ENCODE measurements at regions not wholly inside any gene's neighbourhood (a gene's known extent, or its start where the extent isn't known, plus 50 kb on each side); places are given as distances from the start of the nearest gene placed in this dataset.
"Not testable (repeated sequence)": the region's sequence is repeated elsewhere in the genome, so short reads cannot be mapped to it uniquely, and the experiment has no call there.

DNA sequence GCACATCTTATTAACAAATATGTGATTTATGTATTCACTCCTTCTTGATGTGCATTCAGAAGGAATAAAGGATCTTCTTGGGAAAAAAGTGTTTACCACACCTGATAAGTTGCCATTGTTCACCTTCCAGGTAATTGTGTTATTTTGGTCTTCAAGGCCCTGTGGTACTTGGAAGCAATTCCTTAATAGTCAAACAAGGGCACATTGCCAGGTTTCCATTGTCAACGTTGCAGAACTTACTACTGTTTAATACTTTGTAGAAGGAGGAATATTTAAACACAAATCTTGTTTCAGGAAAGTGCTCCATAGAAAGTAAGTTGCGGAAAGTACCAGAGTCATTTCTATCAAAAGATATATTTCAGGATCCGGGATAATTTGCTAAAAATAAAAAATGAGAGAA lies 129.5 kb upstream of the SGK1 start:
- no peak for DNase-seq

DNA sequence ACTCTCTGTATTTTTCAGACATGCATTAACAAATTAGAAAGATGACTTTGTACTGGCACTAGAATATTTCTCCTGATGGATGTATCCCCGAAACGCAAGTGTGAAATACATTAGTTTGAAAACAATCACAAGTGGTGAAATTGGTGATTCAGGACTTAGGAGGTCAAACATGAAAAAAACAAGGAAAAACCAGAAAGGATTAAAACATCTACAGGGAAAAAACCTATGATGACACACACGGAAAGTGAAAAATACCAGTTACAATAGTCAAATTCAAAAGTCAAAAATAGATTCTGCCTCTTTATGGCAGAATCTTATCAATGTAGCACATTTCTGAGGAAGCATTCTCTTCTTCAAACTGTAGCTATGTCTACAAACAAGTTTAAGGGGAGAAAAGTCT lies 129.0 kb upstream of the SGK1 start:
- DNase-seq = no peak

DNA sequence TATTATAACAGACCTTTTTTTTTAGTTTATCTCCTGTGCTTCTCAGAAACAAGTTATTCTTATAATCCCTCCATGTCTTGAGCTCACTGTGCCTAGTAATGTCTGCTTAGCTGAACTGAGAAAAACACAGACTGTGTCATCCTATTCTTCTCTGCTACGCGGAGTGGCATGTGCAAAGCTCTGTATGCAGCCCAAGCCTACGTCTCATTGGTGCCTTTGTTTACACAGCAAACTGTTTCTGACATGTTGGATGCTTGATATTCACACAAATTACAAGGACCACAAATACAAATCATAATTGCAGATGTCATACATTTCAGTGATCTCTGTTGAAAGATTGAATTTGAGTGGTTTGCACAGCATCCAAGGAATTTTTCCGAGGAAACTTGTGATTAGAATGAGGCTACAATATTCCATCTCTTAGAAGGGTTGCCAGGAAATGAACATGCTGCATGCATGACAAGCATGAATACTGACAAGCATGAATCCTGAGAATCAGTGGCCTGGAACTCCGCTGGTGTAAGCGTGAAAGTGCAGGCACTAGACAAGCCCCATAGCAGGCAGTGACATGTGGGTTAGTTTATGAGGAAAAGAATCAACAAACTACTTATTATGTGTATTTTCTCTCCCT lies 128.4 kb upstream of the SGK1 start:
- DNase-seq = no peak

DNA sequence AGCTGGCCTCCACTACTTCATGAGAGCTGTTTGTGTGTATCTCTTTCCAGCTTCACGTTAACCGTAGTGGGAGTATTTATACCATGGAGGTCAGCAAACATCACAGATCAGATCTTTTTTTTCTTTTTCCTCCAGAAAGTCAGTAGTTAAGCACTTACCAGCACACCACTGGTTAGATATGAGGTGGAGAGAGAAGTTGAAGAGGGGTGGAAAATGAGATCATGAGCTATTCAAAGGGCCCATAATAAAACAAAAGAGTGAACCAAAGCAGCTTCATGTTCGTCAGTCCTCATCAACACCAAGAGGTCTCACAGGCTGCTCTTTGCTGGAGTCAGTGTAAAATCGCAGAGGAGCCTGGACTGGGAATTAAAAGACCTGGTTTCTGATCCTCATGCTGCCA lies 125.1 kb upstream of the SGK1 start:
- no peak for DNase-seq

DNA sequence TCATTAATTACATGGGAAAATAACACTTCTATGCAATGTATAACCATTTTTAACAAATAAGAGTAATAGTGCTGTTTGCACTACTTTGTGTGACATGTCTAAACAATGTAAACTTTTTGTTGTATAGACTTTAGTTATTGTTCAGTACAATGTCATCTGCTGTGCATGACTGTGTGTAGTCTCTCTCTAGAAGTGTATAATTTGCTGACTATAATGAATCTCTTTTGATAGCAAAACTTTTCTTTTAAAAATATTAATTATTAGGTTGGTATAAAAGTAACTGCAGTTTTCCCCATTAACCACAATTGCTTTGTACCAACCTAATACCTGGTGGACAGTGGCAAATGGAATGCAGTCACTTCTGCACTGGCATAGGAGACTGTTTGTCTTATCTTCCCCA lies 124.2 kb upstream of the SGK1 start:
- DNase-seq = no peak

DNA sequence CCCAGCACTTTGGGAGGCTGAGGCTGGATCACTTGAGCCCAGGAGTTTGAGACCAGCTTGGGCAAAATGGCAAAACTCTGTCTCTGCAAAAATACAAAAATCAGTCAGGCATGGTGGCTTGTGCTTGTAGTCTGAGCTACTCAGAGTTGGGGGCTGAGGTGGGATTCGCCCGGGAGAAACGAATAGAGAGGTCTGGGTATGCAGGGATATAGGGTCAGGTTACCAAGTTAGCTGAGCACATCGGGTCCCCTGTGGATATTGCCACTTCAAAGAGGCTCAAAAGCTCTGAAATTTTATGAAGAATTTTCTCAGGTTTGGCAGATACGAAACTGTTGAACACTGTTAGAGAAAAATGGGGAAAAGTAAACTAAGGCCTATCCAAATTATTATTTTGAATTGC lies 120.9 kb upstream of the SGK1 start:
- no peak for DNase-seq

DNA sequence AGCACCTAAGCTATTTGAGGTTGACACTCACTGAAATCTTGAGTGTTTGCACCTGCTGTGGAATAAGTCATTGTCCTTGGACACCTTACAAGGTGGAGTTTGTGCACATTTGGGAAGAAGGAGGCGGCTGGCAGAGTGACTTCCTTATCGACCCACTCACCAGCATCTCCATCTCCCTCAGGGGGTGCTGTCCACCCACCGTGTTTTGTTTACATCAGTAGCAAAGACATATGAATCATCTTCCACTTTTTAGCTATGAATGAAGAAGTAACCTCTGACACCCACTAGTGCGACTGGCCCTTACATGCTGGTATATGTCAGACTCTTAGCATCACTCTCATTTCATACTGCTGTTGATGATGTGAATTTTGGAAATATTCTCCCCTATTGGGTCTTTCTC lies 119.5 kb upstream of the SGK1 start:
- DNase-seq = no peak

DNA sequence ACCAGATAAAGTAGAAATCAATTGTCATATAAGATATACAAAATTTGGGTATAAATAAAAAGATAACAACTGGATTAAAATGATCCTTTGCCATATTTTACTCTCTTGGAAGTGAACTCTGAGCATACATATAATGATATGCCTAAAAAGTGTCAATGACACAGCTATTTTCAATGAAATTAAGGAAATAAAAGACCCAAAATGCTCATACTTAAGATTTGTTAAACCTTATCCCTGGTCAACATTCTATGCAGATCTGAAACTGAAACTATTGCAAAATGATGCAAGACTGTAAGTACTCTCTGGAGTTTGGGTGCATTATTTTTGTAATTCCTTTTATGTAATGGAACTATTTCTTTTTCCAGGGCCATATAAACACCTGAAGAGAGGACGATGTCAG lies 119.0 kb upstream of the SGK1 start:
- no peak for DNase-seq

DNA sequence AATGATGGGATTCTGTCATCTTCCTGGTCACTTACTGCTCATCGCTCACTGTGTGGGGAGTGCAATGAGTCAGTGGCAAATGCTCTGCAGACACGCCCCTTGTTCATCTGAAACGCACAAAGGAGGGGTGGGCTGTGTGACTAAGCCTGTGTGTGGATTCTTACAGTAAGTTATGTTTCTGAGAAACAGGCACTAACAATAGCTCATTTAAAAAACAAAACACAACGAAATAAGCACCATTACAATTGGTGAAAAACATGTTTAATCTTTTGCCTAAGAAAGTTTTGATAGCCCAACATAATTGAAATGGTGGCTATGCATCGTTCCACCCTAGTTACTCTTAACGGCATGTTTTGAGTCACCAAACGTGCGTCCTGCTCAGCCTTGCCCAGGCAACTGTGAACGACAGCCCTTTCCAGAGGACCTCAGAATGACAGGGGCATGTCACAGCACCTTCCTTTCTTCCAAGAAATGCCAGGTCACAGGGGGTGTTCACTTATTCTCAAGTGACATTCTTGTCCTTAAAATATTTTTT lies 118.4 kb upstream of the SGK1 start:
- peak; percentile 33 for DNase-seq

DNA sequence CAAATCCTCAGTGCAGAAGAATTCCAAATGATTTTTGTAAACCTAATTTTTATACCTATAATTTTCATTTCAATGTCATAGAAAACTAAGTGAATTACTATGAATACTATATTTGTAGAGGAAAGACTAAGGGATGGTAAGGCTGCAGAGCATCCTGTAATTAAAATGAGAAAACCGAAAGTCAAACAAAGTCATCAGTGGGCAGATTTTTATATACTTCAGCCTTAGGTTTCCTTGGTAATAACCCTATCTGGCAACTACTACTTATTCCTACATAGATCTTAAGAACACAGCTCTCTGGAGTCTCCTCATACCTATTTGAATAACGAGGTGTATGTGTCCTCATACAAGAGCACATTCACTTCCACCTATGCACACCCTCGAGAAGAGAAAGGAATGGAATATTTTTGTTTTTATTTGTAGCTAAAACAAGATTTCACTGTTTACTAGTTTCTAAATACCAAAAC lies 117.9 kb upstream of the SGK1 start:
- no peak for DNase-seq

DNA sequence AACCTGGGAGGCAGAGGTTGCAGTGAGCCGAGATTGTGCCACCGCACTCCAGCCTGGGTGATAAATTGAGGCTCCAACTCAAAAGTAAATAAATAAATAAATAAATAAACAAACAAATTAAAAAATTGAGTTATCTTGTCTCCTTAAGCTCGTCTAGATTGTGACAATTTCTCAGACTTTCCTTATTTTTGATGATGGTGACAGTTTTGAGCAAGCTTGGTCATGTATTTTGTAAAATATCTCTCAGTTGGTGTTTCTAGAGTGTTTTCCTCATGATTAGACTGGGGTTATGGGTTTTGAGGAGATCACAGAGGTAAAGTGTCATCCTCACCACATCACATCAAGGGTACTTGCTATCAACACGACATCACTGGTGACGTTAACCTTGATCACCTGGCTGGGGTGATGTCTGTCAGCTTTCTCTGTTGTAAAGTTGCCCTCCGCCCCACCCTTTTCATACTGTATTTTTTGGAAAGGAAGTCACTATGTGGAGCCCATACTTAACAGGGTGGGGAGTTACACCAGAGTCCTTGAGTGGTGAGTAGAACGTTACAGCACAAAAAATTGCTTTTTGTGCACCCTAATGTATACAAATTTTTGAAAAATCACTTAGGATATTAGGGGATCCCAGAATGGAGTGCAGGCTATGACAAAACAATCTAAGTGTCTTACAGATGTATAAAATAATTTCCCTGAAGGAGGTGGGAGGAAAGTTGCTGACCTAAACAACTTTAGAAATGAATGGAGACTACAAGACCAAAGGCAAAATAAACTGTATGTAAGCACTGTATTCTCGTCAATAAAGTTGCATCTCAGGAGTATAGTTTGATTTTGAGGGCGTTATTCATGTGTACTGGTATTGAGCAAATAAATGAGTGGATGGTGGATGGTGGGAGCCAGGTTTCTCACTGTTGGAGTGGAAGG lies 116.4 kb upstream of the SGK1 start:
- no peak for DNase-seq

DNA sequence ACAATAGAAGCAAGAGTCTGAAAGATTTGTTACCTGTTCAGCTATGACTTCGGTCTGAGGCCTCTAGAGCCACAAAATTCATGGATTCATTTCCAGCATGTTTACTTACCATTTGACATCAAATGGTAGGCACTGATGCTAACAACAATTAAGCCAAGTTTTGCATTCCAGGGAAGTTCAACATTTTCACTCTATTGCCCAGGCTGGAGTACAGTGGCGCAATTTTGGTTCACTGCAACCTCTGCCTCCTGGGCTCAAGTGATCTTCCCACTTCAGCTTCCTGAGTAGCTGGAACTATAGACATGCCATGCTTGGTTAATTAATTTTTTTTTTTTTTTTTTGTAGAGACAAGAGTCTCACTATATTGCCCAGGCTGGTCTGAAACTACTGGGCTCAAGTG lies 114.1 kb upstream of the SGK1 start:
- DNase-seq = no peak

DNA sequence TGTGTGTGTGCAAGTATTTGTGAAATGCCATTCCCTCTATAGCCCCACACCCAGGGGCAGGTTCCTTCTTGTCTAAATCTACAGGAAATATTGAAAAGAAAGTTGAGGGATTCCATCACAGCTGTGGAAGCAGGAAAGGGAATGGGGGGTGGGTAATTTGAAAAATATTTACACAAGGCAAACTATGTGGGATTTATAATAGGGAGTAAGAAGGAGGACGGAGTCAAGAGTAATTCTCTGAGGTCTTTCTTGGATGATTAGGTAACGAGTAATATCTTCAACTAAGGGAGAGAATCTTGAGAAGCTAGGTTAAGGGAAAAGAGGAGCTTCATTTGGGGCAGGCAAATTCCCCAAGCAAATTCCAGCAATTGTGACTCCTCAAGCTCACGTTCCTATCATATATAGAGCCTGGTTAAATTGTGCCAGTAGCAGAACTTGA lies 113.5 kb upstream of the SGK1 start:
- no peak for DNase-seq

DNA sequence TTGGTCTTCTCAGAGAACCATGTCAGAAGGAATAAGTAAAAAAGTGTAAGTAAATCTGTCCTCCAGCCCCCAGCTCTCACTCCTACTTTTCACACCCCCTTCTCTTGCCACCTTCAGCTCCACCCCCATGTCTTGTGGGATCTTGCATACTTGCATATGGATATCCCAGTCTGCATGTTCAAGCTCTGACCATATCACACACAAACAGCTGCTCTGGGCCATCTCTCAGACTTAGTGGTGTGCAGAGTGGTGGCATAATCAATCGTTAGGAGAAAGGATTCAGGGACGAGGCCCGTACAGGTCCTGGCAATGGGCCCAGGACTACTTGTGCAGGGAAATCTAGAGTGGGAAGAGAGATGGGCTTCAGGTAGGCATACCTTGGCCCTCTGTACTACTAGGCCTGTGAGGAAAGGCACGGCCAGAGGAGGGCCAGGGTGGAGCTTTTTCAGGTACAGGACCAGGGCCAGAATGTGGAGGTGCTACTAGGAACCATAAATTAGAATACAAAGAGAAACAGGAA lies 112.0 kb upstream of the SGK1 start:
- no peak for DNase-seq

DNA sequence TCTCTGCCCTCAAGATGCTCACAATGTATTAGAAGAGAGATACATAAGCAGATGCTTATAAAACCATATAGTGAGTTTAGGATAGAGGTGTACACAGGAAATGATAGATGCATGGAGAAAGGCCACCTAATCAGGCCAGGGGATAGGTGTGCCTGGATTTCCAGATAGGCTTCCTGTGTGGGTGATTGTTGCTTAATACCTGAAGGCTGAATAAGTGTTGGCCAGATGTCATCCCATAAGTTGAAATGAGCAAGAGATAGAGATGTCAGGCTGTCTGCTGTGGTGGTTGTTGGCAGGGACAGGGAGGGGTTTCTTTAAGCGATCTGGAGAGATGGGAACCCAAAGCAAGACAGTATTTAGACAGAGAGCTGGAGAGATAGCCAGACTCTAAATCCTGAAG lies 109.8 kb upstream of the SGK1 start:
- DNase-seq = no peak

DNA sequence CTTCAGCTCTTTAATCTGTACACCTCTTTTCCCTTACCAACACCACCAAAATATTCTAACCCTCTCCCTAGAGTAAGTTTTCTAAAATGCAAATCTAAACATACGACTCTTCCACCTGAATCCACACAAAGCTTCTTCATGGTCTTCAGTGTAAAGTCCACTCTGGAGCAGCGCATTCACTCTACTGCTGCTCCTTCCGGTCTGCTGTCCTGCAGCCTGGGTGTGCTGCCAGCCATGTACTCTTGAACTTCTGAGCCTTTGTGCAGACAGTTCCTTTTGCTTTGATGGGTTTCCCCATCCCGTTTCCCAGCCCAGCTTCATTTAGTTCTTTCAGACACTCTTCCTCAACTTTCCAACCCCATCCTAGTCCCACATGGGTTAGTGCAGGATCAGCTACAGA lies 108.7 kb upstream of the SGK1 start:
- DNase-seq = no peak

DNA sequence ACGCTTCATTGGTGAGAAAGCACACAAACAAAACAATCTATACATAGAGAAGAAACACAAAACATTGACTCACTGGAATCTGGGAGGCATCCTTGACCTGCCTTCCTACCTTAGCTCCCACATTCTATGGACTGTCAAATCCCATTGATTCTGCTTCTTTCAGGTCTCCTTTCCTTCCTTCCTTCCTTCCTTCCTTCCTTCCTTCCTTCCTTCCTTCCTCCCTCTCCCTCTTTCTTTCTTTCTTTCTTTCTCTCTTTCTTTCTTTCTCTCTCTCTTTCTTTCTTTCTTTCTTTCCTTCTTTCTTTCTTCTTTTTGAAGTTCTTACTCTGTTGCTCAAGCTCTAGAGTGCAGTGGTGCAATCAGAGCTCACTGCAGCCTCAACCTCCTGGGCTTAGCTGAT lies 108.0 kb upstream of the SGK1 start:
- not testable (repeated sequence) for DNase-seq

DNA sequence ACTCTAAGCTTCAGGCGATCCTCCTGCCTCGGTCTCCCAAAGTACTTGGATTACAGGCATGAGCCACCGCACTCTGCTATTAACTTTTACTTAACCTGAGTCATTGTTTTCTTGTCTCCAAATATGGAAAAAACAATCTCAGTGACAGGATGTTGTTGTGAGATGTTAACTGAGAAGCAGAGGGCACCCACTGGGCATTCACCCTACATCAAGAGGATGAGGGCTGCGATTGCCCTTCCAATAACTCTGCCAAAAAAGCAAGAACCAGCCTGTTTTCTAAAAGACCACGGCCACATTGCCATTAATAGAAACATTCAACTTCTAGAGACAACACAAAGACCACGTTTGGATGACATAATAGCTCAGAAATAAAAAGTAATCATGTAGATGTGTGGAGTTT lies 107.6 kb upstream of the SGK1 start:
- no peak for DNase-seq

DNA sequence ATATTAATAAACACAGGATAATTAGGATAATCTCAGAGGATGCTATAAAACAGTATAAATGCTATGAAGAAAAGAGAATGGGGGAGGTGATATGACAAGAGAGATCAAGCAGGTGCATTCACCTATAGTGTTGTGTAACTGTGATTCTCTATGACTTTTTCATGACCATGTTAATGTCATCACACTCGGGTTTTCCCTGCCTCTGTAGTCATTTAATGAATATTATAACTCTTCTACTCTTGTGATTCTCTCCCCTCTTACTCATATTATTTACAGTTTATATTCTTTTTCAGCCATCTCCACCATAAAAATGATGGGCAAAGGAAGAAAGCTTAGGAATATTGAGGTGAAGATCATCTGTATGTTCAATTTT lies 106.9 kb upstream of the SGK1 start:
- no peak for DNase-seq

DNA sequence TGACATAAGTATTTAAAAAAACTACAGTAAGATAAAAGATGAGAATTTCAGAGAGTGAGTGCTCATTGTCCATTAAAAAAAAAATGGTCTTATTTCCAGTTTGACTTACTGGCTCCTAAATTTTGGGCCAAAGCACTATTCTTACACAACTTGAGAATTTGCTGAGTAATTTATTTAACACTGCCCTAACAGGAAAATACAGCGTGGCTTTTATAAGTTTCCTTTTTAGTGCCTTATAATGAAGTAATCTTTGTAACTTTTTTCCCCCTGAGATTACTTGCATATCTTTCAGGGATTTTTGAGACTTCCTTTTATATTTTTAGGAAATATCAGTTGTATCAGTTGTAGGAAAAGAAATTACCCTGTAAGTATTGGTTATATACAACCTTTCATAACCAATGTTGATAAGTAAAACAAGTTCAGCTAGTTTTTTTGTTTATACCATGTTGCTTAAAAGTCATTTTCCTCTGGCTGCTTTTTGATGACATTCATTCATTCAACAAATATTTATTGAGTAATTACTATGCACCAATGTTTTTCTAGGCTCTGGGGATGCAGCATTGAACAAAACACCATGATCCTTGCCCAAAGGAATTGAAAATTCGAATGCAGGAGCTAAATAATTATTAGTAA lies 106.4 kb upstream of the SGK1 start:
- no peak for DNase-seq

DNA sequence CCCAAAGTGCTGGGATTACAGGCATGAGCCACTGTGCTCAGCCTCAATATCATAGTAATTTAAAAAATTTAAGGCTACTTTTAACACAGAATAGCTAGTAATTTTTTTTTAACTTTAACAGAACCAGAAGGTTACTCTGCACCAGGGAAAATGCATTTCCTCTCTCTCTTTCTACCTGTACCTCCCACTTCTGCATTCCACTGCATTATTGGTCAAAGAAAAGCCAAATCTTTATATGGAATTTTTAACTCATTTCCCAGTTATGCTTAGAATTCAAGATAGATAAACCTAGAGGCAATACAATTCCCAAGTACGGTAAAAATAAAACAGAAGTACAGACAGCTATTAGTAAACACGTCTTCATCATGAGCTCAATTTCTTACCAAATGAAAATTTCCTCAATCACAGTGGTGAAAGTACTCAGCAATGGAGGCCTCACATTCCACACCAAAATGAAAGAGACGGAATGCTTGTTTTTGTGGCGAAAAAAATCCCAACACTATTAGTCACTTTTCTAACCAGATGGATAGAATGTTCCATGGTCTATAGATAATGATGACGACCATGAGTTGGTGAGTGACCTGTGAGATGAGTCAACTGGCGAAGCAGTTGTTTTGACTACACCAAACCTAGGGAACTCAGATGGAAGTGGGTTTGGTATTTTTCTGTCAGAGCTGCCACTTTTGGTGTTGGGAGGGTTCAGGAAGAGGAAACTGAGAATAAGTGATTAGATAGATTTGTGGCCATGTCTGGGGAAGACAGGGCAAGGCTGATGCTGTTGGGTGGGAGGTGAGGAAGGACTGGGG lies 104.7 kb upstream of the SGK1 start:
- DNase-seq = no peak

DNA sequence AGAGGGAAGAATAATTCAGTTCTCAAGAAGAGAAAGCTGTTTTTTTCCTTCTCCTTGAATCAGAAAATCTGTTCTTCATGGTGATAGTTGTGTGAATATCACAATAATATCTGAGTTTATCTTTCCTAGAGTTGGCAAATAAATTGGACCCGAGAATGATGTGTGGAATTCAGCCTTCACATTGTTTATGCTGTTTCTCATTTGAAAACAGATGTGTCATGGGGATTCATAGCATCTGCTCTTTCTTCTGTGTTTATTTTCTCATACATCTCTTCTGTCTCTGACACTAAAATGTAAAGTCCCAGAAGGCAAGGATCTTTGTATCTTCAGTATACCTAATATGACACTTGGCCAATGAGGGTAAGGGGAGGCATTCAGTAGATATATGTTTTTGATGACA lies 103.6 kb upstream of the SGK1 start:
- no peak for DNase-seq

Data from 8988T (cell line).